ENCODE measurements at regions not wholly inside any gene's neighbourhood (a gene's known extent, or its start where the extent isn't known, plus 50 kb on each side); places are given as distances from the start of the nearest gene placed in this dataset.

- no peak overlapping the region for H3K4me3 ChIP-seq (replicated peaks; ENCODE audit: insufficient read depth, low read length)
- no peaks in the 10 kb centered on the region for H3K27me3 ChIP-seq (ENCODE audit: insufficient read depth, poor library complexity, severe bottlenecking)
- no peak overlapping the region for H3K27ac ChIP-seq (replicated peaks)
- no peak for DNase-seq (ENCODE audit: low read depth in 1 of 2, low spot score in 1 of 2)
- TF ChIP-seq GABPA (IDR thresholded peaks at IDR 0.05; ENCODE audit: low read depth): no peak
- TF ChIP-seq REST (IDR thresholded peaks at IDR 0.05; ENCODE audit: insufficient replicate concordance, low read depth): no peak
- TF ChIP-seq SPI1 (IDR thresholded peaks at IDR 0.05; ENCODE audit: borderline replicate concordance, low read depth): no peak
- TF ChIP-seq CTCF (IDR thresholded peaks at IDR 0.05; ENCODE audit: insufficient read depth, low read length): no peak
- no peak for TF ChIP-seq POLR2AphosphoS5 (IDR thresholded peaks at IDR 0.05; ENCODE audit: low read depth)
Measured at GRCh38 chr6:113645986-113646385, 211.2 kb upstream of the MARCKS start.

GRCh38 chr6:113646701-113647100 lies 210.4 kb upstream of the MARCKS start:
- Histone ChIP-seq H3K27ac (replicated peaks) (no peak overlapping the region), H3K27me3 (ENCODE audit: insufficient read depth, poor library complexity, severe bottlenecking) (no peaks in the 10 kb centered on the region), H3K4me3 (replicated peaks; ENCODE audit: insufficient read depth, low read length) (no peak overlapping the region)
- no peak for DNase-seq (ENCODE audit: low read depth in 1 of 2, low spot score in 1 of 2)
- TF ChIP-seq CTCF (IDR thresholded peaks at IDR 0.05; ENCODE audit: insufficient read depth, low read length) (no peak), POLR2AphosphoS5 (IDR thresholded peaks at IDR 0.05; ENCODE audit: low read depth) (no peak), REST (IDR thresholded peaks at IDR 0.05; ENCODE audit: insufficient replicate concordance, low read depth) (no peak), SPI1 (IDR thresholded peaks at IDR 0.05; ENCODE audit: borderline replicate concordance, low read depth) (no peak), GABPA (IDR thresholded peaks at IDR 0.05; ENCODE audit: low read depth) (no peak)

- no peak overlapping the region for H3K4me3 ChIP-seq (replicated peaks; ENCODE audit: insufficient read depth, low read length)
- DNase-seq (ENCODE audit: low read depth in 1 of 2, low spot score in 1 of 2): no peak
- H3K27ac ChIP-seq (replicated peaks): no peak overlapping the region
- TF ChIP-seq CTCF (IDR thresholded peaks at IDR 0.05; ENCODE audit: insufficient read depth, low read length) (no peak), SPI1 (IDR thresholded peaks at IDR 0.05; ENCODE audit: borderline replicate concordance, low read depth) (no peak), REST (IDR thresholded peaks at IDR 0.05; ENCODE audit: insufficient replicate concordance, low read depth) (no peak), POLR2AphosphoS5 (IDR thresholded peaks at IDR 0.05; ENCODE audit: low read depth) (no peak), GABPA (IDR thresholded peaks at IDR 0.05; ENCODE audit: low read depth) (no peak)
- H3K27me3 ChIP-seq (ENCODE audit: insufficient read depth, poor library complexity, severe bottlenecking): no peaks in the 10 kb centered on the region
Measured at GRCh38 chr6:113647143-113647889, 209.8 kb upstream of the MARCKS start.
